ENCODE measurements at regions not wholly inside any gene's neighbourhood (a gene's known extent, or its start where the extent isn't known, plus 50 kb on each side); places are given as distances from the start of the nearest gene placed in this dataset.
"Not testable (repeated sequence)": the region's sequence is repeated elsewhere in the genome, so short reads cannot be mapped to it uniquely, and the experiment has no call there.

GRCh38 chr7:136424058-136424457, 444.4 kb upstream of the CHRM2 start:
- intact Hi-C loops (cut with micrococcal nuclease; ENCODE audit: unreplicated experiment) (no loop called here), in situ Hi-C loops (cut with HindIII; ENCODE audit: low pct_unique_long_range_greater_than_20kb, low sequenced_read_pairs) (no loop called here)
- TF ChIP-seq TCF7L2 (IDR thresholded peaks at IDR 0.05; ENCODE audit: low read depth, low read length) = no peak
- TF ChIP-seq POLR2AphosphoS5 (IDR thresholded peaks at IDR 0.05; ENCODE audit: low read depth, low read length) = no peak
- ChIA-PET CTCF (no interaction called here), POLR2A (no interaction called here)
- no peak overlapping the region for H3K27ac ChIP-seq (ENCODE audit: low read length)
- H3K36me3 ChIP-seq (ENCODE audit: control insufficient read depth, insufficient read depth, low read length) = no peaks in the 10 kb centered on the region
- no peaks in the 10 kb centered on the region for H3K27me3 ChIP-seq (ENCODE audit: control insufficient read depth, insufficient read depth, low read length)
- ATAC-seq = no peak
- no peaks in the 10 kb centered on the region for H3K9me3 ChIP-seq (ENCODE audit: control insufficient read depth, insufficient read depth, low read depth, low read length)
- no peak for DNase-seq (ENCODE audit: low read depth, low spot score)
- no TSS peak for BruUV-seq (replicated peaks)
- no peaks in the 10 kb centered on the region for H3K4me1 ChIP-seq (ENCODE audit: control insufficient read depth, insufficient read depth, low read length)
- H3K4me3 ChIP-seq (ENCODE audit: low read depth in 2 of 2, low read length in 2 of 2) = no peak overlapping the region

GRCh38 chr7:136419740-136420139, 442.6 kb upstream of the MTPN start:
- H3K4me1 ChIP-seq (ENCODE audit: control insufficient read depth, insufficient read depth, low read length); ATAC-seq; H3K27me3 ChIP-seq (ENCODE audit: control insufficient read depth, insufficient read depth, low read length); BruUV-seq (replicated peaks); H3K4me3 ChIP-seq (ENCODE audit: low read depth in 2 of 2, low read length in 2 of 2); CTCF ChIA-PET; POLR2A ChIA-PET; H3K36me3 ChIP-seq (ENCODE audit: control insufficient read depth, insufficient read depth, low read length); H3K27ac ChIP-seq (ENCODE audit: low read length); DNase-seq (ENCODE audit: low read depth, low spot score); intact Hi-C loops (cut with micrococcal nuclease; ENCODE audit: unreplicated experiment); H3K9me3 ChIP-seq (ENCODE audit: control insufficient read depth, insufficient read depth, low read depth, low read length); in situ Hi-C loops (cut with HindIII; ENCODE audit: low pct_unique_long_range_greater_than_20kb, low sequenced_read_pairs): not testable (repeated sequence)

- BruUV-seq (replicated peaks) = no TSS peak
Measured at GRCh38 chr7:136412952-136413351, 435.8 kb upstream of the MTPN start.

More at GRCh38 chr7:136412952-136413351, 435.8 kb upstream of the MTPN start:
- POLR2A ChIA-PET = no interaction called here
- CTCF ChIA-PET = no interaction called here
- DNase-seq (ENCODE audit: low read depth, low spot score) (no peak), ATAC-seq (no peak)
- H3K27me3 ChIP-seq (ENCODE audit: control insufficient read depth, insufficient read depth, low read length) = no peaks in the 10 kb centered on the region
- in situ Hi-C loops (cut with HindIII; ENCODE audit: low pct_unique_long_range_greater_than_20kb, low sequenced_read_pairs) = no loop called here
- H3K27ac ChIP-seq (ENCODE audit: low read length) = no peak overlapping the region
- H3K4me3 ChIP-seq (ENCODE audit: low read depth in 2 of 2, low read length in 2 of 2) = no peak overlapping the region
- intact Hi-C loops (cut with micrococcal nuclease; ENCODE audit: unreplicated experiment) = no loop called here
- H3K9me3 ChIP-seq (ENCODE audit: control insufficient read depth, insufficient read depth, low read depth, low read length) = no peaks in the 10 kb centered on the region
- no peak for TF ChIP-seq SIN3A (IDR thresholded peaks at IDR 0.05; ENCODE audit: borderline replicate concordance, insufficient read depth, low read depth, low read length)
- TF ChIP-seq POLR2AphosphoS5 (IDR thresholded peaks at IDR 0.05; ENCODE audit: low read depth, low read length) = no peak
- no peak for TF ChIP-seq CTCF (IDR thresholded peaks at IDR 0.05)
- no peak for TF ChIP-seq TCF7L2 (IDR thresholded peaks at IDR 0.05; ENCODE audit: low read depth, low read length)
- TF ChIP-seq REST (IDR thresholded peaks at IDR 0.05; ENCODE audit: insufficient read depth in 1 of 2, low read depth in 2 of 2, low read length in 1 of 2) = no peak
- no peaks in the 10 kb centered on the region for H3K4me1 ChIP-seq (ENCODE audit: control insufficient read depth, insufficient read depth, low read length)
- H3K36me3 ChIP-seq (ENCODE audit: control insufficient read depth, insufficient read depth, low read length) = no peaks in the 10 kb centered on the region

Measured in Panc1 (cell line).